ENCODE measurements at regions not wholly inside any gene's neighbourhood (a gene's known extent, or its start where the extent isn't known, plus 50 kb on each side); places are given as distances from the start of the nearest gene placed in this dataset.

GRCh38 chr3:182631183-182632076 lies 161.9 kb upstream of the ATP11B start:
- TF ChIP-seq CTCF (IDR thresholded peaks at IDR 0.05; ENCODE audit: insufficient read depth, low read depth, low read length): no peak
- no peak overlapping the region for H3K4me3 ChIP-seq (ENCODE audit: low read depth, low read length)
- DNase-seq (ENCODE audit: low read depth): no peak

GRCh38 chr3:182632077-182632393 lies 161.3 kb upstream of the ATP11B start:
- no peak for TF ChIP-seq CTCF (IDR thresholded peaks at IDR 0.05; ENCODE audit: insufficient read depth, low read depth, low read length)
- H3K4me3 ChIP-seq (ENCODE audit: low read depth, low read length): no peak overlapping the region
- no peak for DNase-seq (ENCODE audit: low read depth)

GRCh38 chr3:182633186-182633585 lies 160.1 kb upstream of the ATP11B start:
- no peak for TF ChIP-seq CTCF (IDR thresholded peaks at IDR 0.05; ENCODE audit: insufficient read depth, low read depth, low read length)
- no peak overlapping the region for H3K4me3 ChIP-seq (ENCODE audit: low read depth, low read length)

GRCh38 chr3:182636646-182637045 lies 156.7 kb upstream of the ATP11B start:
- no peak overlapping the region for H3K4me3 ChIP-seq (ENCODE audit: low read depth, low read length)
- no peak for TF ChIP-seq CTCF (IDR thresholded peaks at IDR 0.05; ENCODE audit: insufficient read depth, low read depth, low read length)
- no peak for DNase-seq (ENCODE audit: low read depth)

More at GRCh38 chr3:182633186-182633585, 160.1 kb upstream of the ATP11B start:
- no peak for DNase-seq (ENCODE audit: low read depth)

- no peak for TF ChIP-seq CTCF (IDR thresholded peaks at IDR 0.05; ENCODE audit: insufficient read depth, low read depth, low read length)
Observed at GRCh38 chr3:182637350-182638110, 155.8 kb upstream of the ATP11B start.

GRCh38 chr3:182644013-182644412 lies 149.3 kb upstream of the ATP11B start:
- no peak overlapping the region for H3K4me3 ChIP-seq (ENCODE audit: low read depth, low read length)
- DNase-seq (ENCODE audit: low read depth): no peak
- TF ChIP-seq CTCF (IDR thresholded peaks at IDR 0.05; ENCODE audit: insufficient read depth, low read depth, low read length): no peak

More at GRCh38 chr3:182637350-182638110, 155.8 kb upstream of the ATP11B start:
- DNase-seq (ENCODE audit: low read depth): no peak
- H3K4me3 ChIP-seq (ENCODE audit: low read depth, low read length): no peak overlapping the region

Measured in fibroblast of villous mesenchyme (primary cell).